ENCODE measurements at regions not wholly inside any gene's neighbourhood (a gene's known extent, or its start where the extent isn't known, plus 50 kb on each side); places are given as distances from the start of the nearest gene placed in this dataset.

DNA sequence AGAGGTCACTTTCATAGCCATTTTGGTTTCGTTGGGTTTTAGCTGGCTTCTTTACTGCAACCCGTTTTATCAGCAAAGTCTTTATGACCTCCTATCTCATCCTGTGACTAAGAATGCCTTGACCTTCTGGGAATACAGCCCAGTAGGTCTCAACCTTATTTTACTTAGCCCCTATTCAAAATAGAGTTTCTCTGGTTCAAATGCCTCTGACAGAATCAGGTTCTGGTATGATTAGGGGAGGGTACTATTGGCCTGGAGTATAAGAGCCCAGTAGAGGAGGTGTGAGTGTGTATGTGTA is 95.4 kb upstream of the RAB40AL start:
- Histone ChIP-seq H3K36me3 (peaks cover 0 to 9% (median 3%) of the 10 kb centered on the region in 6 donors), H3K27ac (no peak overlapping the region), H3K27me3 (replicated peaks in 1 of 7) (peaks cover 0 to 5% (median 0%) of the 10 kb centered on the region in 7 donors), H3K4me1 (no peaks in the 10 kb centered on the region), H3K4me3 (no peak overlapping the region), H3K9me3 (no peaks in the 10 kb centered on the region)
- no peak for DNase-seq
- TF ChIP-seq POLR2AphosphoS5 (IDR thresholded peaks at IDR 0.05): no peak
- TF ChIP-seq, protein P1, sequence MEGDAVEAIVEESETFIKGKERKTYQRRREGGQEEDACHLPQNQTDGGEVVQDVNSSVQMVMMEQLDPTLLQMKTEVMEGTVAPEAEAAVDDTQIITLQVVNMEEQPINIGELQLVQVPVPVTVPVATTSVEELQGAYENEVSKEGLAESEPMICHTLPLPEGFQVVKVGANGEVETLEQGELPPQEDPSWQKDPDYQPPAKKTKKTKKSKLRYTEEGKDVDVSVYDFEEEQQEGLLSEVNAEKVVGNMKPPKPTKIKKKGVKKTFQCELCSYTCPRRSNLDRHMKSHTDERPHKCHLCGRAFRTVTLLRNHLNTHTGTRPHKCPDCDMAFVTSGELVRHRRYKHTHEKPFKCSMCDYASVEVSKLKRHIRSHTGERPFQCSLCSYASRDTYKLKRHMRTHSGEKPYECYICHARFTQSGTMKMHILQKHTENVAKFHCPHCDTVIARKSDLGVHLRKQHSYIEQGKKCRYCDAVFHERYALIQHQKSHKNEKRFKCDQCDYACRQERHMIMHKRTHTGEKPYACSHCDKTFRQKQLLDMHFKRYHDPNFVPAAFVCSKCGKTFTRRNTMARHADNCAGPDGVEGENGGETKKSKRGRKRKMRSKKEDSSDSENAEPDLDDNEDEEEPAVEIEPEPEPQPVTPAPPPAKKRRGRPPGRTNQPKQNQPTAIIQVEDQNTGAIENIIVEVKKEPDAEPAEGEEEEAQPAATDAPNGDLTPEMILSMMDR (IDR thresholded peaks at IDR 0.05 in 8 of 11, conservative IDR thresholded peaks at IDR 0.05 in 3 of 11): no peak
- no peak for TF ChIP-seq POLR2A (IDR thresholded peaks at IDR 0.05)
- intact Hi-C loops (cut with DNase I; ENCODE audit: low total_unique reads): no loop called here
- 54 to 88% (median 65%) methylated on average over 2 of the region's 2 CpGs for WGBS, 5 donors

DNA sequence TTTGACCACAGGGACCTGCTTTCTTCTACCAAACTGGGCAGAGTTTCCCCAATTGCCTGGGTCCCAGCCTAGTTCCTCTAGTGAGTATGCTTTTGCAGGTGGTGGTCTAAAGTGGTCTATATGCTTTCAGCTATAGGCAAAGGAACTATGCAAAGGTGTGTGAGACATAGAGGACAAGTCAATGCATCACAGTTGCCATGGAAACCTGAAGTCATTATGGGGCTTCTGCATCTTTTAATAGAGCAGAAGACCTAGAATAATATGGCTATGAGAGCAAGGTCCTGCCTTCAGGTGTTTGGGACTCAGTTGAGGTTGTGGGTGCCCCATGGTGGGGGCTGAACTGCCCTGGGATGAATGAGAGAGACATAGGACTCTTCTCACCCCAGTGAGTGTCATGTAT is 92.1 kb upstream of the RAB40AL start:
- TF ChIP-seq, protein P1 (IDR thresholded peaks at IDR 0.05 in 8 of 11, conservative IDR thresholded peaks at IDR 0.05 in 3 of 11): no peak
- no peak overlapping the region for H3K4me3 ChIP-seq
- no peaks in the 10 kb centered on the region for H3K4me1 ChIP-seq
- H3K27me3 ChIP-seq (replicated peaks in 1 of 7): no peaks in the 10 kb centered on the region
- no peak for DNase-seq
- H3K36me3 ChIP-seq: peaks cover 0 to 6% (median under 1%) of the 10 kb centered on the region in 6 donors
- no peaks in the 10 kb centered on the region for H3K9me3 ChIP-seq
- no peak overlapping the region for H3K27ac ChIP-seq
- intact Hi-C loops (cut with DNase I; ENCODE audit: low total_unique reads): no loop called here

DNA sequence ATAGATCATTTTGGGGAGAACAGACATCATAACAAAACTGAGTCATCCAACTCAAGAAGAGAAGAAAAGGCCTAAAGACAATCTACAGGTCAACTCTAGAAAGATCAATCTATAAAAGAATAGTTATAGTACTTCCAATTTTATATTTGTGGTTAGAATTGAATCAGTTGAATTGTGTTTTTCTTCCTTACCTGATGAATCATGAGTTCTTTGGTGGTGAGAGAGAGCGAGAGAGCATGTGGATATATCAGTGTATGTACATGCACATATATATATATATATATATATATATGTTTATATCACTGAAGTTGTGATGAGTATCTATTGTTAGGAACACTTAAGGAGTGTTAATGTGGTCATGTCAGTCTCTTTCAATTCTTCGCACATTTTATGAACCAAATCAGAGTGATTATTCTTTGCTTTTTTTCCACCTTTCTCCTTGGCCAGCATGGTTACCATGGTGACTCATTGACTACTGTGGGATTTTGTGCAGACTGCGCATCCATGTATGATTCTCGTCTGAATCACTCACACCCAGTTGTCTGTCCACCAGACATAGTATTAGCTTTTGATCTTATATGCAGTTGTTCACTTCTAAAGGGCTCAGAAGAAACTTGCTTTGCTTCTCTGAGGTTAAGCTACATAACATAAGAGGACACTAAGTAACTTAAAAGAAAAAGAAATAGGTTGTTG is 90.4 kb upstream of the RAB40AL start:
- peaks cover 0 to 5% (median 0%) of the 10 kb centered on the region in 6 donors for H3K36me3 ChIP-seq
- H3K9me3 ChIP-seq: no peaks in the 10 kb centered on the region
- no peak overlapping the region for H3K27ac ChIP-seq
- 83 to 97% (median 92%) methylated on average over 4 of the region's 4 CpGs for WGBS, 5 donors
- H3K27me3 ChIP-seq (replicated peaks in 1 of 7): no peaks in the 10 kb centered on the region
- no peaks in the 10 kb centered on the region for H3K4me1 ChIP-seq
- no peak for TF ChIP-seq POLR2AphosphoS5 (IDR thresholded peaks at IDR 0.05)
- TF ChIP-seq, protein P1 (IDR thresholded peaks at IDR 0.05 in 8 of 11, conservative IDR thresholded peaks at IDR 0.05 in 3 of 11): no peak
- no peak for TF ChIP-seq POLR2A (IDR thresholded peaks at IDR 0.05)
- H3K4me3 ChIP-seq: no peak overlapping the region
- intact Hi-C loops (cut with DNase I; ENCODE audit: low total_unique reads): no loop called here
- DNase-seq: no peak

DNA sequence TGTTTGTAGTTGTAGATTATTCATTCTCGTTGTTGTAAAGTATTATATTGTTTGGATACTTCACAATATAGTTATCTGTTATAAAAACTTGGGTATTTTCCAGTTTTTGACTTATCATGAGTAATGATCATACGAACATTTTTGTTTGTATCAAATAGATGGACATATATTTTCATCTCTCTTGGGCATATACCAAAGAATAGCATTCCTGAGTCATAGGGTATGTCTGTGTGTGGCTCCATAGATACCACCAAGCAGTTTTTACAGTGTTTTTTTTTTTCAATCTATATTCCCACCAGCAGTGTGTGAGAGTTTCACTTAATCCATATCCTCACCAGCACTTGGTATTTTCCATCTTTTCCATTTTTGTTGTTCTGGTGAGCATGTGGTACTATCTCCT is 89.7 kb upstream of the RAB40AL start:
- Histone ChIP-seq H3K4me1 (no peaks in the 10 kb centered on the region), H3K4me3 (no peak overlapping the region), H3K9me3 (no peaks in the 10 kb centered on the region), H3K27ac (no peak overlapping the region), H3K27me3 (replicated peaks in 1 of 7) (no peaks in the 10 kb centered on the region), H3K36me3 (peaks cover 0 to 5% (median 0%) of the 10 kb centered on the region in 6 donors)
- intact Hi-C loops (cut with DNase I; ENCODE audit: low total_unique reads): no loop called here
- TF ChIP-seq, protein P1 (IDR thresholded peaks at IDR 0.05 in 8 of 11, conservative IDR thresholded peaks at IDR 0.05 in 3 of 11): no peak
- no peak for TF ChIP-seq POLR2AphosphoS5 (IDR thresholded peaks at IDR 0.05)
- TF ChIP-seq POLR2A (IDR thresholded peaks at IDR 0.05): no peak
- no peak for DNase-seq
- 62 to 95% (median 92%) methylated on average over 2 of the region's 2 CpGs for WGBS, 5 donors

All from spleen (tissue), 11 donors.